Type B pancreatic cell (in vitro differentiated cells): ENCODE measurements at regions not wholly inside any gene's neighbourhood (a gene's known extent, or its start where the extent isn't known, plus 50 kb on each side); places are given as distances from the start of the nearest gene placed in this dataset.

ENCODE experiments used
- DNase-seq: peaks from one replicate; pipeline ENCODE4 v3.0.0; 2021; ENCODE audit warnings: mixed read lengths; ENCODE audit not compliant: unreplicated experiment; ENCODE audit errors: extremely low spot score
- H3K27ac Mint-ChIP-seq: 2 replicates; pipeline ENCODE4 v1.8.0; 2021; ENCODE audit warnings: mild to moderate bottlenecking, mixed read lengths
- H3K27me3 Mint-ChIP-seq: 2 replicates; pipeline ENCODE4 v1.8.0; 2021; ENCODE audit warnings: mixed read lengths
- H3K36me3 Mint-ChIP-seq: 2 replicates; pipeline ENCODE4 v1.8.0; 2021; ENCODE audit warnings: mixed read lengths
- H3K4me1 Mint-ChIP-seq: one replicate; pipeline ENCODE4 v1.8.0; 2021; ENCODE audit warnings: mixed read lengths; ENCODE audit not compliant: unreplicated experiment
- H3K4me3 Mint-ChIP-seq: 2 replicates; pipeline ENCODE4 v1.8.0; 2021; ENCODE audit warnings: mild to moderate bottlenecking, mixed read lengths
- H3K9me3 Mint-ChIP-seq: 2 replicates; pipeline ENCODE4 v1.8.0; 2021; ENCODE audit warnings: mixed read lengths
- TF ChIP-seq, protein P1 (sequence below): fragments of 200-600 bp; sonication (generic); conservative IDR thresholded peaks from 2 replicates; pipeline ENCODE4 v1.5.0; 2021; ENCODE audit warnings: antibody characterized with exemption, mild to moderate bottlenecking

DNA sequence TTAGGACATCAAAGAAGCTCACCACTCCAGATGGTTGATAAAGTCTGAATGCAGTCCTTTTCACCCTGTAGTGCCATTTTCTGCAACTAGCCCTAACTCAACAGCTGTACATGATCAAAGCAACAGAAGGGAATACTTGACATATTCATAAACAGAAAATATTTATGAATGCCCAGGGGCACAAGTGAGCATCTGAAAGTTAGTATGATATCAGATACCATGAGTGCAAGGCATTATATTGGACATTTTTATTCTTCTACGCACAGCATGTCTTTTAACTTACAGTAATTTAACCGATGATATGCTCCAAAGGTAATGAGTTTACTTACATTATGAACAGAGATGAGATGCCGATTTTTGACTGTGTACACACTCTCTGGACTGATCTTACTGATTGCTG lies 142.0 kb downstream of the MCHR2 start:
- Mint-ChIP-seq H3K9me3 (peaks cover 4% of the 10 kb centered on the region), H3K27me3 (peaks cover 8% of the 10 kb centered on the region), H3K4me1 (no peaks in the 10 kb centered on the region), H3K27ac (no peak overlapping the region), H3K4me3 (no peak overlapping the region), H3K36me3 (no peaks in the 10 kb centered on the region)
- TF ChIP-seq, protein P1, sequence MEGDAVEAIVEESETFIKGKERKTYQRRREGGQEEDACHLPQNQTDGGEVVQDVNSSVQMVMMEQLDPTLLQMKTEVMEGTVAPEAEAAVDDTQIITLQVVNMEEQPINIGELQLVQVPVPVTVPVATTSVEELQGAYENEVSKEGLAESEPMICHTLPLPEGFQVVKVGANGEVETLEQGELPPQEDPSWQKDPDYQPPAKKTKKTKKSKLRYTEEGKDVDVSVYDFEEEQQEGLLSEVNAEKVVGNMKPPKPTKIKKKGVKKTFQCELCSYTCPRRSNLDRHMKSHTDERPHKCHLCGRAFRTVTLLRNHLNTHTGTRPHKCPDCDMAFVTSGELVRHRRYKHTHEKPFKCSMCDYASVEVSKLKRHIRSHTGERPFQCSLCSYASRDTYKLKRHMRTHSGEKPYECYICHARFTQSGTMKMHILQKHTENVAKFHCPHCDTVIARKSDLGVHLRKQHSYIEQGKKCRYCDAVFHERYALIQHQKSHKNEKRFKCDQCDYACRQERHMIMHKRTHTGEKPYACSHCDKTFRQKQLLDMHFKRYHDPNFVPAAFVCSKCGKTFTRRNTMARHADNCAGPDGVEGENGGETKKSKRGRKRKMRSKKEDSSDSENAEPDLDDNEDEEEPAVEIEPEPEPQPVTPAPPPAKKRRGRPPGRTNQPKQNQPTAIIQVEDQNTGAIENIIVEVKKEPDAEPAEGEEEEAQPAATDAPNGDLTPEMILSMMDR = no peak
- DNase-seq = no peak

DNA sequence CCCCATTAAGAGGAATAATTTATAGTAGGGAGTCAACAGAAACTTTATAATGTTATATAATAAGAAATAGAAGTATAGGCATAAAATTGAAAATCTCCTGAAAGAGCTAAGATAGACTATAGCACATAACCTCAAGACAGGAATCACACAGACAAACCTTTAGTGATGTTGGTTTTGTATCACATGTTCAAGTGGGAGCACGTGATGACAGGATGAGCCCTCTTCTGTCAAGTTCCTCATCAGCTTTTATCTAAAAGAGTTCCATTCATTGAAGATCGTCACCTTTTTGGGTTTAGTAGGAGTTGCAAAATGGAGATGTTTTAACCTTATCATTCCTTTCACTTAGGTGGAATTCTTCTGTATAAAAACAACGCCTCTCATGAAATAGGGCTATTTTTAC lies 127.0 kb downstream of the MCHR2 start:
- H3K4me1 Mint-ChIP-seq = no peaks in the 10 kb centered on the region
- TF ChIP-seq, protein P1 = no peak
- H3K27me3 Mint-ChIP-seq = peaks cover 45% of the 10 kb centered on the region
- H3K36me3 Mint-ChIP-seq = no peaks in the 10 kb centered on the region
- H3K4me3 Mint-ChIP-seq = no peak overlapping the region
- DNase-seq = no peak
- H3K27ac Mint-ChIP-seq = no peak overlapping the region
- H3K9me3 Mint-ChIP-seq = no peaks in the 10 kb centered on the region

DNA sequence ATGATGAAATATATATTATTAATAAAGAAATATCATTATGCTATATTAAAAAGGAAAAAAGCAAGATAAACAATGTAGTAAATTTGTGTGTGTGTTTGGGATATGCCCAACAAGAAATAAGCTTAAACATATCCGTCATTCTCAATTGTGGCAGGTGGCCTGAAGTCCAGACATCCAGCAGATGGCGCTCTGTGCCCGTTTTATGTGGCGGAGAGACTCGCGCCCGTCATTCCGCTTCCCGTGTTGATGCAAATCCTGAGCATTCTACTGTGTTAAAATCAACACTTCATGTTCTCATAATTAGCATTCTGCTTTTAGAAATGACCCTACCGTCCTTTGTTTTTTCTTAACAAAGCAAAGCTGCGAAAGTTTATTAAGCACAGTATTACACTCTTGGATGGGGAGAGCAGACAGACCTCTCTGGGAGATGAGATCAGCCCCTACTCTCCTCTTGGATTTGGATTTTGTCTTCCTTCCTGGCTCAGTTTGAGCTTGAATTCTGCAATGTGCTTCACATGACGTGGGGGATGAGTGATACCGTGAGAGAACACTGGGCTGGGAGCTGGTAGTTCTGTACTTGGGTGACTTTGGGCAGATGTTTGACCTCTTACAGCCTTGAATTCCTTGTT lies 125.8 kb downstream of the MCHR2 start:
- peak; percentile 75 for DNase-seq
- no peaks in the 10 kb centered on the region for H3K9me3 Mint-ChIP-seq
- no peak overlapping the region for H3K27ac Mint-ChIP-seq
- no peaks in the 10 kb centered on the region for H3K36me3 Mint-ChIP-seq
- TF ChIP-seq, protein P1 = peak; percentile 98
- H3K4me3 Mint-ChIP-seq = peak overlapping the region; percentile 19
- H3K27me3 Mint-ChIP-seq = peaks cover 48% of the 10 kb centered on the region
- H3K4me1 Mint-ChIP-seq = no peaks in the 10 kb centered on the region
